H9 (cell line): ENCODE measurements at regions not wholly inside any gene's neighbourhood (a gene's known extent, or its start where the extent isn't known, plus 50 kb on each side); places are given as distances from the start of the nearest gene placed in this dataset.

Source experiments
- DNase-seq: peaks from one replicate; pipeline ENCODE4 v3.0.0-alpha.2; 2017
- H2AFZ ChIP-seq: one replicate; pipeline ENCODE4 v1.6.1; 2013; ENCODE audit warnings: mild to moderate bottlenecking, low read length, control low read depth, moderate library complexity
- H2AK5ac ChIP-seq: 2 replicates; pipeline ENCODE4 v1.6.1; 2013; ENCODE audit warnings: low read length, control low read depth, mixed read lengths; ENCODE audit not compliant: insufficient read length
- H2BK120ac ChIP-seq: one replicate; pipeline ENCODE4 v1.6.1; 2013; ENCODE audit warnings: low read depth, mild to moderate bottlenecking, low read length, control low read depth, inconsistent platforms; ENCODE audit not compliant: poor library complexity, severe bottlenecking
- H2BK12ac ChIP-seq: 2 replicates; pipeline ENCODE4 v1.6.1; 2013; ENCODE audit warnings: low read length, control low read depth, mixed read lengths, low read depth; ENCODE audit not compliant: insufficient read length
- H2BK15ac ChIP-seq: 2 replicates; pipeline ENCODE4 v1.6.1; 2013; ENCODE audit warnings: low read depth, low read length, control low read depth
- H2BK20ac ChIP-seq: one replicate; pipeline ENCODE4 v1.6.1; 2013; ENCODE audit warnings: low read depth, mild to moderate bottlenecking, low read length, control low read depth, inconsistent platforms; ENCODE audit not compliant: poor library complexity, severe bottlenecking
- H2BK5ac ChIP-seq: 2 replicates; pipeline ENCODE4 v1.6.1; 2013; ENCODE audit warnings: low read length, control low read depth, mixed read lengths; ENCODE audit not compliant: insufficient read length
- H3K14ac ChIP-seq: 2 replicates; pipeline ENCODE4 v1.6.1; 2013; ENCODE audit warnings: low read length, control low read depth; ENCODE audit not compliant: insufficient read depth
- H3K18ac ChIP-seq: 2 replicates; pipeline ENCODE4 v1.6.1; 2013; ENCODE audit warnings: low read depth, mild to moderate bottlenecking, mixed read lengths, low read length, control low read depth; ENCODE audit not compliant: insufficient read length
- H3K23ac ChIP-seq: 2 replicates; pipeline ENCODE4 v1.6.1; 2013; ENCODE audit warnings: low read length, control low read depth, mixed read lengths, low read depth; ENCODE audit not compliant: insufficient read length
- H3K23me2 ChIP-seq: 2 replicates; pipeline ENCODE4 v1.6.1; 2013; ENCODE audit warnings: low read depth, mild to moderate bottlenecking, mixed read lengths, low read length, control low read depth; ENCODE audit not compliant: insufficient read length, poor library complexity, severe bottlenecking
- H3K27ac ChIP-seq: 2 replicates; pipeline ENCODE4 v1.5.1; 2013; ENCODE audit warnings: low read length, control low read depth, mixed read lengths, low read depth; ENCODE audit not compliant: insufficient read length
- H3K27me3 ChIP-seq: 2 replicates; pipeline ENCODE4 v1.6.1; 2013; ENCODE audit warnings: low read length, control low read depth, inconsistent platforms; ENCODE audit not compliant: insufficient read depth
- H3K4ac ChIP-seq: 2 replicates; pipeline ENCODE4 v1.6.1; 2013; ENCODE audit warnings: low read depth, mild to moderate bottlenecking, control low read depth, inconsistent platforms, low read length, moderate library complexity
- H3K4me1 ChIP-seq: 2 replicates; pipeline ENCODE4 v1.6.1; 2013; ENCODE audit warnings: low read length, control low read depth, inconsistent platforms; ENCODE audit not compliant: insufficient read depth
- H3K4me2 ChIP-seq: 2 replicates; pipeline ENCODE4 v1.6.1; 2013; ENCODE audit warnings: low read length, control low read depth, mixed read lengths; ENCODE audit not compliant: insufficient read length, insufficient read depth
- H3K56ac ChIP-seq: 2 replicates; pipeline ENCODE4 v1.6.1; 2013; ENCODE audit warnings: low read depth, mild to moderate bottlenecking, mixed read lengths, low read length, control low read depth; ENCODE audit not compliant: insufficient read length
- H3K79me1 ChIP-seq: 2 replicates; pipeline ENCODE4 v1.6.1; 2013; ENCODE audit warnings: low read depth, mild to moderate bottlenecking, moderate library complexity, low read length, control low read depth, inconsistent platforms; ENCODE audit not compliant: insufficient read depth, poor library complexity, severe bottlenecking
- H3K79me2 ChIP-seq: 2 replicates; pipeline ENCODE4 v1.6.1; 2013; ENCODE audit warnings: low read length, control low read depth, inconsistent platforms; ENCODE audit not compliant: insufficient read depth
- H3K9ac ChIP-seq: 2 replicates; pipeline ENCODE4 v1.6.1; 2013; ENCODE audit warnings: low read length, control low read depth, mixed read lengths; ENCODE audit not compliant: insufficient read length; ENCODE audit errors: extremely low read depth
- H3K9me3 ChIP-seq: one replicate; pipeline ENCODE4 v1.6.1; 2013; ENCODE audit warnings: low read depth, low read length, inconsistent platforms; ENCODE audit not compliant: control insufficient read depth
- H3T11ph ChIP-seq: one replicate; pipeline ENCODE4 v1.6.1; 2013; ENCODE audit warnings: mild to moderate bottlenecking, low read length, control low read depth, inconsistent platforms
- H4K20me1 ChIP-seq: one replicate; pipeline ENCODE4 v1.6.1; 2013; ENCODE audit not compliant: control insufficient read depth, insufficient read length, insufficient read depth
- H4K5ac ChIP-seq: 2 replicates; pipeline ENCODE4 v1.6.1; 2013; ENCODE audit warnings: low read depth, mild to moderate bottlenecking, mixed read lengths, low read length, control low read depth; ENCODE audit not compliant: insufficient read length
- H4K8ac ChIP-seq: replicated peaks from 2 replicates; pipeline ENCODE4 v1.6.1; 2013; ENCODE audit warnings: low read length, control low read depth, mixed read lengths, low read depth; ENCODE audit not compliant: insufficient read length
- H4K91ac ChIP-seq: 2 replicates; pipeline ENCODE4 v1.6.1; 2013; ENCODE audit warnings: low read depth, mild to moderate bottlenecking, moderate library complexity, mixed read lengths, low read length, control low read depth; ENCODE audit not compliant: insufficient read length
- H3K27ac Mint-ChIP-seq, 3 experiments: 2 replicates in 2 of 3; 3 replicates in 1 of 3; pipeline ENCODE4 v1.8.0; 2020 to 2021; ENCODE audit warnings: mixed read lengths in 3 of 3, mild to moderate bottlenecking in 1 of 3, moderate library complexity in 1 of 3
- H3K27me3 Mint-ChIP-seq: 2 replicates; pipeline ENCODE4 v1.8.0; 2021; ENCODE audit warnings: low read depth, mild to moderate bottlenecking, moderate library complexity, mixed read lengths
- H3K36me3 Mint-ChIP-seq, 3 experiments: 2 replicates in 2 of 3; 3 replicates in 1 of 3; pipeline ENCODE4 v1.8.0; 2020 to 2021; ENCODE audit warnings: low read depth in 3 of 3, mixed read lengths in 3 of 3; ENCODE audit not compliant: insufficient read depth in 1 of 3
- H3K4me1 Mint-ChIP-seq, 2 experiments: 2 replicates each; pipeline ENCODE4 v1.8.0; 2020; ENCODE audit warnings: mixed read lengths in 2 of 2
- H3K4me3 Mint-ChIP-seq, 2 experiments: 2 replicates in 1 of 2; 3 replicates in 1 of 2; pipeline ENCODE4 v1.8.0; 2020 to 2021; ENCODE audit warnings: mild to moderate bottlenecking in 2 of 2, mixed read lengths in 2 of 2, moderate library complexity in 1 of 2
- H3K9me3 Mint-ChIP-seq, 2 experiments: 2 replicates in 1 of 2; 3 replicates in 1 of 2; pipeline ENCODE4 v1.8.0; 2020; ENCODE audit warnings: mild to moderate bottlenecking in 2 of 2, mixed read lengths in 2 of 2, moderate library complexity in 1 of 2
- CTCF ChIP-seq: fragments of 200-600 bp; sonication (generic); conservative IDR thresholded peaks from 3 replicates; pipeline ENCODE4 v1.8.0; 2021; ENCODE audit warnings: antibody characterized with exemption, mild to moderate bottlenecking
- WGBS: extraction: QIAGEN DNeasy Blood & Tissue Kit; methylation state at CpG from one replicate; pipeline ENCODE4 v1.1.7; 2013; ENCODE audit warnings: missing lambda C conversion rate, low lambda C conversion rate, mixed read lengths; ENCODE audit not compliant: insufficient read length; ENCODE audit errors: extremely low coverage; 5-methylcytosine and 5-hydroxymethylcytosine counted together

GRCh38 chr2:235113854-235114253, 162.0 kb downstream of the SH3BP4 start:
- Mint-ChIP-seq H3K27ac (no peak overlapping the region), H3K36me3 (no peaks in the 10 kb centered on the region), H3K27me3 (peaks cover 29% of the 10 kb centered on the region), H3K4me3 (no peak overlapping the region), H3K4me1 (peaks cover 7 to 14% of the 10 kb centered on the region in 2 experiments; a peak in 3 of 4 replicates), H3K9me3 (no peaks in the 10 kb centered on the region; a peak in 1 of 5 replicates)
- peak; percentile 59; the same call in 2 of the 3 replicates for TF ChIP-seq CTCF
- no peak overlapping the region for H3K4me2 ChIP-seq
- H2AFZ ChIP-seq: no peak overlapping the region
- no CpG with 5 or more reads among the region's 10 CpGs for WGBS
- H2AK5ac ChIP-seq: no peak overlapping the region
- no peak overlapping the region for H2BK120ac ChIP-seq
- peaks cover 3% of the 10 kb centered on the region for H4K20me1 ChIP-seq
- no peak overlapping the region for H4K91ac ChIP-seq
- H3K18ac ChIP-seq: no peak overlapping the region
- DNase-seq: peak; percentile 91
- no peak overlapping the region for H3K23ac ChIP-seq
- no peak overlapping the region for H3T11ph ChIP-seq
- H2BK20ac ChIP-seq: no peak overlapping the region
- no peaks in the 10 kb centered on the region for H3K4me1 ChIP-seq
- no peaks in the 10 kb centered on the region for H3K23me2 ChIP-seq
- no peak overlapping the region; the same call in 1 of the 2 replicates for H3K14ac ChIP-seq
- H3K79me1 ChIP-seq: no peaks in the 10 kb centered on the region
- no peaks in the 10 kb centered on the region for H3K9me3 ChIP-seq
- no peak overlapping the region for H2BK5ac ChIP-seq
- no peak overlapping the region for H3K4ac ChIP-seq
- H4K8ac ChIP-seq: no peak overlapping the region
- H4K5ac ChIP-seq: no peak overlapping the region
- no peak overlapping the region for H3K27ac ChIP-seq
- no peaks in the 10 kb centered on the region for H3K79me2 ChIP-seq
- no peak overlapping the region for H3K56ac ChIP-seq
- H3K27me3 ChIP-seq: no peaks in the 10 kb centered on the region
- H2BK12ac ChIP-seq: no peak overlapping the region
- no peak overlapping the region for H2BK15ac ChIP-seq
- H3K9ac ChIP-seq: no peak overlapping the region
